NCI-H510A (cell line): ENCODE measurements at regions not wholly inside any gene's neighbourhood (a gene's known extent, or its start where the extent isn't known, plus 50 kb on each side); places are given as distances from the start of the nearest gene placed in this dataset.
A peak's percentile ranks its signal among the peaks of the same experiment; 100 is the strongest.
"Not testable (repeated sequence)": the region's sequence is repeated elsewhere in the genome, so short reads cannot be mapped to it uniquely, and the experiment has no call there.

Experiments used
- DNase-seq: peaks from one replicate; lab custom pipeline; 2025; lab: John Stamatoyannopoulos, UW

DNA sequence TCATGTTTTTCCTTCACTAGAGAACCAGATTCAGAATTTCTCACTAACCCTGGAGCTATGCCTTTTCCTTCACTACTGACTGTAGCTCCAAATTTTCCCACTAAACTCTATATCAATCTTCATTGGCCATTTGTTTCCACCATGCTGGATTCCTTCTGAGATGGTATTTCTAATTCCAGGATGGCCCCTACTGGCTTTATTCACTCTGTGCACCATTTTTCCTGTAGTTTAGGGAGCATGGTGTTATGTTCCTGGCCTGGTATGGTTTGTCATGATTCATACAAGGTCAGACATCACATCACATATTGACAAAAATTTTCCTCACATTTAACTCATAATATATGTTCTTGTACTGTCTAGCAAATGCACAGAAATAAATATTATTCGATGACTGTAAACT lies 229.2 kb upstream of the TFPI start:
- no peak for DNase-seq

GRCh38 chr2:187784138-187784537 lies 229.9 kb upstream of the TFPI start:
- not testable (repeated sequence) for DNase-seq

GRCh38 chr2:187799601-187800000 lies 245.4 kb upstream of the TFPI start:
- DNase-seq = no peak

DNA sequence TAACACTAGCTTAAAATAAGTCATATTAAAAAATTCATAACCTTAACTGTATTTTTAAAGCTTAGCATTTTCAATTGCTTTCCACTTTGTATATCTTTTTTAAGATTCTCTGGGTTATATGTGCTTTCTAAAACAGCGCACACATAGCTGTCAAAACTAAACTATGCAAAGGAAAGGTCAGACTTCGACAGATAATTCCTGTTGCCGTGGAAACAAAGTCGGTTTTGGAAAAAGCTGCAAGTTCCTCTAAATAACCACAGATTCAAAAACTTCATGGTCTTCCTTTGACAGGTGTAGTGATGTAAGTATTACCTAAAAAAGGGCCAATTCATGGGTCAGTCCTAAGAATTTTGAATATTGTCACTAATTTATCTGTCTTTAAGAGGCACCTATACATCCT lies 249.6 kb upstream of the TFPI start:
- no peak for DNase-seq

DNA sequence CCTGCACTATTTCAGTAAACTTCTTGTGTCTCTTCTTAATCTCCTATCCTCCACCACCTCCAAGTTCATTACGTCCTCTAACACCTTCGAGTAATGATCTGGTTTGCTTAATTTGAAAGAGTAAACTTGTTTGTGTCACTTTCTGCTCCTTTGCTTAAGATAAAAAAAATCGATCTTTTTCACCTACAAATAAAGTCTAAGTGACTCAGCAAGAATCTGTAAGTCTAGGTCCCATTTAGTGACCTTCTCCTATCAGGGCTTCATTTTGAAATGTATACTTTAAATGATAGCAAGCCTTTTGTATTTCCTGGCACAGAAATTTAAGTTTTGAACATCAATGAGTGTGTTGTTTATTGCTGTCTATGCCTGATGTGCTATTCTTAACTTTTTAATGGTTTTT lies 260.9 kb upstream of the TFPI start:
- no peak for DNase-seq

GRCh38 chr2:187819624-187820023 lies 265.4 kb upstream of the TFPI start:
- no peak for DNase-seq

DNA sequence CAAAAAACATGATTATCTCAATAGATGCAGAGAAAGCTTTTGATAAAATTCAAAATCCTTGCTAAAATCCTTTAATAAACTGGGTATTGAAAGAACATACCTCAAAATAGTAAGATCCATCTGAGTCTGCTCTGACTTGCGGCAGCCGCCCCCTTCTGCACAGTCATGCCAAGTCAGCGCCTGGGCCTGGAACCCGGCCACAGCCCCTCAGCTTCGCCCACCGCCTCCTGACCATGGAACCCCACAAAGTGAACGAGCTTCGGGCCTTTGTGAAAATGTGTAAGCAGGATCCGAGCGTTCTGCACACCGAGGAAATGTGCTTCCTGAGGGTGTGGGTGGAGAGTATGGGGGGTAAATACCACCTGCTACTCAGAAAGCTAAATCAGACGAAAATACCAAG lies 270.9 kb upstream of the TFPI start:
- no peak for DNase-seq

GRCh38 chr2:187826023-187826422 lies 271.8 kb upstream of the TFPI start:
- DNase-seq = no peak

GRCh38 chr2:187834787-187835186 lies 280.6 kb upstream of the TFPI start:
- DNase-seq = no peak

- no peak for DNase-seq
Observed at GRCh38 chr2:187838690-187839089, 284.5 kb upstream of the TFPI start.

DNA sequence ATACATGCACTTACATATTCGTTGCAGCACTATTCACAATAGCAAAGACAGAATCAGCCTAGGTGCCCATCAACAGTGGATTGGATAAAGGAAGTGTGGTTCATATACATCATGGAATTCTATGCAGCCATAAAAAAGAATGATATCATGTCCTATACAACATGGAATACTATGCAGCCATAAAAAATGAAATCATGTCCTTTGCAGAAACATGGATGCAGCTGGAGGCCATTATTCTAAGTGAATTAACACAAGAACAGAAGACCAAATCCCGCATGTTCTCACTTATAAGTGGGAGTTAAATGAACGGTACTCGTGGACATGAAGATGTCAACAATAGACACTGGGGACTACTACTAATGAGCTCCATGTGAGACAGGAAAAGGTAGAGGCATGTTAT lies 288.1 kb upstream of the TFPI start:
- DNase-seq = no peak

DNA sequence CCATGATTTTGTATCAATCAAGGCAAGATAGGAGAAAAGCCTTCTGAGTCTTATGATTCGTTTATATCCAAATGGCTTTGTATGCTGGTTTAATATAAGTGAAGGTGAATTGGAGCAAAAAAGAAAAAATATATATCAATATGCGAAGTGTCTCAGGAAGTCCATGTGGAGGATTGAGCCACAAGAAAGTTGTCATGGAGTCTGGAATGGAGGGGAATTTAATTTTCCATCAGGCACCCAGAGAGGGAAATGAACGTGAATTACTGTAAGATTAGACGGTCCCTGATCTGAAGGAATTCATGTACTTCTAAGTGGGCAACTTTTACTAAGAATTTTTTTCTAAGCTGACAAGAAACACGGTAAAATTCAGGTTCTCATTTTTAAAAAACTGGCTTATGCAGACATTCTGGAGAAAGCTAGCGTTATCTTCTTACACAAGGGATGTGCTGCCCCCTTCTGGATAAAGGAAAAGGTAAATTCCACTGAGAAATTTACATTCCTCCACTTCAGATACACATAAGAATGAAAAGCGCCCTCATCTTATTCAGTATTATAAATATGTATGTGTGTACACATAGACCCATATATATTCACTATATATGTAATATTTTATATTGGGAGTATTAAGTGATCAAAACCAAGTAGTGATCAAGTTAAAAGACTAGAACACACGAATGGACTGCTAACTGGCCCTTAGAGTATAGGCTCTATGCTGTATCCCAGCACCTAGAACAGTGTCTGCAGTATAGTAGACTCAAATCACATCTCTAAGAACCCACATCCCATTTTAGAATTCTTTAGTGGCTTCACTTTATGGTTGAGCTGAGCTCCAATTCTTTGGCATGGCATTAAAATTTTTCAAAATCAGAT lies 289.0 kb upstream of the TFPI start:
- peak; percentile 6 for DNase-seq

DNA sequence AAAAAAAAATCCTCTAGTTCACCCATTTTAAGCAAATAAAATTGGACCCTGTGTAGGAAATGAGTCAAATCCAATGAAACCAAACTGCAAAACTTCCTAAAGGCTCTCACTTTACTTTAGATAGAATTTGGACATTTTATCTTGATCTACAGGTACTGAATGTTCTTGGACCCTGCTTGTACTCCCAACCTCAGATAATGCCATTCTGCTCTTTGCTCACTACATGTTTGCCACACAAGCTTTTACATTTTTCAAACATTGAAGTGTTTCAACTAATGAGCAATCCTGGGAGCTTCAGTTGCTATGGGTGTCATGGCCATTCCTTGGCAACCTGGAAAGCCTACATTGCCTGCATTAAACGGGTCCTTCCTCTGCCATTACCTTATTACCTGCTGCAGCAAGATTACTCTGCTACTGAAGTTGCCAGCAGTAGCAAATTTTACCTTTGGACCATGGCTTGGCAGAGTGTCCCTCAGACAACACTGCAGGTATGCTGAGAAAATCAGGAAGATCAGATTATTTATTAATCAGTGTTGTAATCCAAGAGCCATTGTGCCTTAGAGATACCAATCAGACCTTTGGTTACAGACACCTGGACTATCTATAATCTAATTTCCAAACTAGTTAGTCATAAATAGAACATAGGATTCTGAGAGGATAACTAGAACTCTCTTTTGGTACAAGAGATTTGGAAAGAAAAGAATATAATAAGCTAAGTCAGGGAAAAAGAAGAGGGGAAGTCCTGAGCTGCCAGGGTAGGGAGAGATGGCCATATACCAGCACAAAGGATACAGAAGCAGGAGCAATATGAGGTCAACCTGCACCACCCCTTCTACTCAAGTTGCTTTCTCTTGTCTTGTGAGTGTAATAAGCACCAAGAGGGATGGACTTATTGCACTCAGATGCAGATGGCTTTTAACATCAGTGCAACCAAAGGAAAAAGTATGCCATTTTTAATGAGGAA lies 293.3 kb upstream of the TFPI start:
- no peak for DNase-seq

DNA sequence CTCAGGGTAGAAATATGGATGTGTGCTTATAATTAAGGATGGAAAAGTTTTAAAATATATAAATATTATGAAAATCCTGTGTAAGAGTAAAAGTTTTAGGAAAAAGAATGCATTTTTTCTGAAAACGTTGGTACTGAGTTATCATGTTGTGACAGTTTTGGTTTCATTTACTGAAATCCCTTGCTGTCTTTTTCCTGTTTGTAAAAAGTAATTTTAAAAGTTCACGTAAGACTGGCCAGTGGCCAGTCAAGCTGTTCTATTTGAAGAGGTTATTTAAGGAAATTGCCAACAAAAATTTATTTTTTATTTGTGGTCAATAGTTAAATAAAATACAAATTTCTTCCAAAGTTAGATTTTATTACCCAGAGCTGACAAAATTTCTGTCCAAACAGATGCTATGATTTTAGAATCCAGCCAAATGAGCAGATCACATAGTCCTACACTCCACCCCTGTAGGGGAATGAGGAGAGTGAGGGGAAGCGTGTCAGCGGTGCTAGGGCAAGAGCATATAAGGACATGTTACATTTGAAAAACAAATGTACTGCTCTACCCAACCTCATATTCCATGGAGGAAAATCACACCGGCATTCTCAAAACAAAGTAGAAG lies 297.8 kb upstream of the TFPI start:
- no peak for DNase-seq

DNA sequence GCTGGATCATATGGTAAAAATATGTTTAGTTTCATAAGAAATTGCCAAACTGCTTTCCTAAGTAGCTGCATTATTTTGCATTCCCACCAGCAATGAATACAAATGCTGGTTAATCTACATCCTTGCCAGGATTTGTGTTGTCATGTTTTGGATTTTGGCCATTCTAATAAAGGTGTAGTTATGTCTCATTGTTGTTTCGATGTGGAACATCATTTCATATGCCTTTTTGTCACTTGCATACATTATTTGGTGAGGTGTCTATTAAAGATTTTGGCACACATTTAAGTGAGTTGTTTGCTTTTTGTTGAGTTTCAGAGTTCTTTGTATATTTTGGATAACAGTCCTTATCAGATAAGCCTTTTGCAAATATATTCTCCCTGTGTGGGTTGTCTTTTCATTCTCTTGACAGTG lies 299.2 kb upstream of the TFPI start:
- DNase-seq = no peak

DNA sequence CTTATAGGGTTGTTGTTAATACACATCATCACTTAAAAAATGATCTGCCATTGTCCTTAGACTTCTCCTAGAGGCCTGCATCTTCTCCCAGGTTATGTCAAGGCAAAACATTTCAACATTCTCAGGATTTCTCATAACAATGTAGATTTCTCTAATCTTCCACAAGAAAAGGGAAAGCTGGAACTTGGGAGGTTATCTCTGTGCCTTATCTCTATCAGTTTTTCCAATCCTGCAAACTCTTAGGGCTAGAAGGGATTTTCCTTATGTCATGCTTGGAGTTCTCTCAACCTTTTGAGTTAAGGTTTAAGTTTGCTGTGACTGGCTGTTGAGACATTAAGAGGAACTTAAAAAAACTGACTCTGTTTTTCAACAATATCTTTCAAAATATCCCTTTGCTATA lies 300.6 kb upstream of the TFPI start:
- DNase-seq = no peak

- no peak for DNase-seq
Observed at GRCh38 chr2:187855689-187856088, 301.5 kb upstream of the TFPI start.

- no peak for DNase-seq
Observed at GRCh38 chr2:187857826-187858225, 303.6 kb upstream of the TFPI start.

DNA sequence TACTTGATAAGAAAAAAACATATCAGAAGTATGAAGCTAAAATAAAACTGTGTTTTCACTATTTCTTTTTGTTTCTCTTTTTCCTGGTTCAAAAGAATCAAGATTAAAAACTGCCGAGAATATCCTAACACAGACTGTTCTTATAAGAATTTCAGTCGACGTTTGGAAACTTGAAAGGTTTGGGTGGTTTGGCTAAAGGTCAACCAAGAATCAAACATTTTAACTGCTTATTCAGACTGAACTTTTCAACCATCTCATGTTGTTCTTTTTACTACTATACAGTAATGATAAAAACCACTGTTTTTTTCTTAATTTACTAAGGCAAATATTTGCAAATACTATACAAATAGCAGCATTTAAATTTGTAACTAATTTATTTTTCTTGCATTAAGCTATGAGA lies 308.5 kb upstream of the TFPI start:
- no peak for DNase-seq

DNA sequence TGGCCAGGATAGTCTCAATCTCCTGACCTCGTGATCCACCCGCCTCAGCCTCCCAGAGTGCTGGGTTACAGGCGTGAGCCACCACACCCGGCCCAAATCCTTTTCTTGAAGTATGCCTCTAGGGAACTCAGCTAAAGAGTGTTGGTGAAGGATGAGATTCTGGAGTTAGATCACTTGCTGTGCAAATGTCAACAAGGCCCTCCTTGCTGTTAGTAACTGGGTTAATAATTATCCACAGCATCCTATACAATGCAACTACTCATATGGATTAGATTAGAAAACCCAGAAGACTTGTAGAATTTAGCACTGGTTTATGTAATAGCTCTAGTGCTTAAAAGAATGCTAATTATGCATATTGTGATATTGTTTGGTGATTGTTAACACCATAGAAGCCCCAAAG lies 310.8 kb upstream of the TFPI start:
- DNase-seq = no peak

GRCh38 chr2:187867165-187867564 lies 312.9 kb upstream of the TFPI start:
- no peak for DNase-seq

GRCh38 chr2:187869195-187869594 lies 315.0 kb upstream of the TFPI start:
- DNase-seq = no peak

- DNase-seq = no peak
Observed at GRCh38 chr2:187871506-187871905, 317.3 kb upstream of the TFPI start.
